ENCODE measurements at regions not wholly inside any gene's neighbourhood (a gene's known extent, or its start where the extent isn't known, plus 50 kb on each side); places are given as distances from the start of the nearest gene placed in this dataset.

GRCh38 chr4:125704726-125705125 is 390.0 kb downstream of the FAT4 start:
- no peak for DNase-seq

- no peak for DNase-seq
Observed at GRCh38 chr4:125705681-125706080, 390.9 kb downstream of the FAT4 start.

GRCh38 chr4:125707397-125707796 is 392.6 kb downstream of the FAT4 start:
- DNase-seq, result no peak

GRCh38 chr4:125710766-125711165 is 396.0 kb downstream of the FAT4 start:
- no peak for DNase-seq

- no peak for DNase-seq
Observed at GRCh38 chr4:125714049-125714448, 399.3 kb downstream of the FAT4 start.

- DNase-seq, result no peak
Observed at GRCh38 chr4:125714845-125715244, 400.1 kb downstream of the FAT4 start.

GRCh38 chr4:125719987-125720386 is 405.2 kb downstream of the FAT4 start:
- DNase-seq, result no peak

GRCh38 chr4:125722009-125722408 is 407.3 kb downstream of the FAT4 start:
- no peak for DNase-seq

GRCh38 chr4:125725957-125726525 is 411.3 kb downstream of the FAT4 start:
- no peak for DNase-seq

- no peak for DNase-seq
Observed at GRCh38 chr4:125727931-125728330, 413.2 kb downstream of the FAT4 start.

GRCh38 chr4:125728568-125728967 is 413.8 kb downstream of the FAT4 start:
- DNase-seq, result no peak

- DNase-seq, result no peak
Observed at GRCh38 chr4:125729171-125729570, 414.4 kb downstream of the FAT4 start.

- no peak for DNase-seq
Observed at GRCh38 chr4:125732632-125733031, 417.9 kb downstream of the FAT4 start.

GRCh38 chr4:125734504-125734903 is 419.7 kb downstream of the FAT4 start:
- DNase-seq, result no peak

- DNase-seq, result no peak
Observed at GRCh38 chr4:125735102-125735501, 420.3 kb downstream of the FAT4 start.

- no peak for DNase-seq
Observed at GRCh38 chr4:125736057-125736456, 421.3 kb downstream of the FAT4 start.

GRCh38 chr4:125739760-125740159 is 425.0 kb downstream of the FAT4 start:
- no peak for DNase-seq

GRCh38 chr4:125741825-125742452 is 427.2 kb downstream of the FAT4 start:
- DNase-seq, result no peak

GRCh38 chr4:125744891-125745364 is 430.2 kb downstream of the FAT4 start:
- DNase-seq, result no peak

GRCh38 chr4:125749354-125749753 is 434.6 kb downstream of the FAT4 start:
- no peak for DNase-seq

GRCh38 chr4:125750399-125750798 is 435.6 kb downstream of the FAT4 start:
- no peak for DNase-seq

- no peak for DNase-seq
Observed at GRCh38 chr4:125750828-125751466, 436.2 kb downstream of the FAT4 start.

- no peak for DNase-seq
Observed at GRCh38 chr4:125758438-125758837, 443.7 kb downstream of the FAT4 start.

GRCh38 chr4:125760201-125760819 is 445.6 kb downstream of the FAT4 start:
- DNase-seq, result no peak
